ENCODE measurements at regions not wholly inside any gene's neighbourhood (a gene's known extent, or its start where the extent isn't known, plus 50 kb on each side); places are given as distances from the start of the nearest gene placed in this dataset.

GRCh38 chr2:18009891-18010290 is 131.4 kb downstream of the KCNS3 start:
- no peak for DNase-seq (ENCODE audit: low read depth)
- no peak overlapping the region for H3K4me3 ChIP-seq (ENCODE audit: low read depth, low read length)

GRCh38 chr2:18005411-18005810 is 126.9 kb downstream of the KCNS3 start:
- no peak overlapping the region for H3K4me3 ChIP-seq (ENCODE audit: low read depth, low read length)
- DNase-seq (ENCODE audit: low read depth), result no peak

GRCh38 chr2:18001671-18002070 is 123.2 kb downstream of the KCNS3 start:
- H3K4me3 ChIP-seq (ENCODE audit: low read depth, low read length), result no peak overlapping the region
- DNase-seq (ENCODE audit: low read depth), result no peak

GRCh38 chr2:17996978-17997377 is 118.5 kb downstream of the KCNS3 start:
- DNase-seq (ENCODE audit: low read depth), result no peak
- no peak overlapping the region for H3K4me3 ChIP-seq (ENCODE audit: low read depth, low read length)

- H3K4me3 ChIP-seq (ENCODE audit: low read depth, low read length), result no peak overlapping the region
- DNase-seq (ENCODE audit: low read depth), result no peak
Measured at GRCh38 chr2:17995593-17995992, 117.1 kb downstream of the KCNS3 start.

Measured in skeletal muscle cell (primary cell).